Upper lobe of left lung (tissue), 4 donors: ENCODE measurements at regions not wholly inside any gene's neighbourhood (a gene's known extent, or its start where the extent isn't known, plus 50 kb on each side); places are given as distances from the start of the nearest gene placed in this dataset.

ENCODE experiments used
- POLR2A ChIP-seq, 4 donors: fragments of 450-650 bp; IDR thresholded peaks; one replicate each; pipeline ENCODE4 v1.5.1; 2016 to 2017; ENCODE audit warnings: antibody characterized with exemption in 4 of 4, mild to moderate bottlenecking in 2 of 4
- TF ChIP-seq, protein P1 (sequence below), 6 experiments: fragments of 450-650 bp in 4 of 6; fragments of 200-600 bp in 2 of 6; sonication (generic) in 2 of 6; IDR thresholded peaks; one replicate each; pipeline ENCODE4 v1.5.1; 2016 to 2019; ENCODE audit warnings: antibody characterized with exemption in 6 of 6

DNA sequence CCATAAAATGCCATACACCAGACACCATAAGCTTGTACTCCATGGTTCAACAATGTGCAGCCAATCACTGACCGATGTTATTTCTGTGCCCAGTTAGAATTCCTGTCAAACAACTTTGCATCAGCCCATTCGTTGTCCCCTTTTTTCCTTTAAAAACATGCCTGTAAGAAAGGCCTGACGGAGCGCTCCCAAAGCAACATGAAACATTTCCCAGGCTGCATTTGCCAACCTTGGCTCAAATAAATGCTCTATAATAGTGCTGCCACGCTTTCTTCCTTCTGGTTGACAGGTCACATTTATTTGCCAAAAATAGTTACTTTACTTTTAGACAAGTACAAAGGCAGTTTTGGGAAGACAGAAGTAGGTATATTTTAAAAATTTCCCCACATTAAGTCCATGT is 735.6 kb upstream of the PTPRD start:
- TF ChIP-seq, protein P1, sequence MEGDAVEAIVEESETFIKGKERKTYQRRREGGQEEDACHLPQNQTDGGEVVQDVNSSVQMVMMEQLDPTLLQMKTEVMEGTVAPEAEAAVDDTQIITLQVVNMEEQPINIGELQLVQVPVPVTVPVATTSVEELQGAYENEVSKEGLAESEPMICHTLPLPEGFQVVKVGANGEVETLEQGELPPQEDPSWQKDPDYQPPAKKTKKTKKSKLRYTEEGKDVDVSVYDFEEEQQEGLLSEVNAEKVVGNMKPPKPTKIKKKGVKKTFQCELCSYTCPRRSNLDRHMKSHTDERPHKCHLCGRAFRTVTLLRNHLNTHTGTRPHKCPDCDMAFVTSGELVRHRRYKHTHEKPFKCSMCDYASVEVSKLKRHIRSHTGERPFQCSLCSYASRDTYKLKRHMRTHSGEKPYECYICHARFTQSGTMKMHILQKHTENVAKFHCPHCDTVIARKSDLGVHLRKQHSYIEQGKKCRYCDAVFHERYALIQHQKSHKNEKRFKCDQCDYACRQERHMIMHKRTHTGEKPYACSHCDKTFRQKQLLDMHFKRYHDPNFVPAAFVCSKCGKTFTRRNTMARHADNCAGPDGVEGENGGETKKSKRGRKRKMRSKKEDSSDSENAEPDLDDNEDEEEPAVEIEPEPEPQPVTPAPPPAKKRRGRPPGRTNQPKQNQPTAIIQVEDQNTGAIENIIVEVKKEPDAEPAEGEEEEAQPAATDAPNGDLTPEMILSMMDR (IDR thresholded peaks at IDR 0.05), result no peak
- no peak for TF ChIP-seq POLR2A (IDR thresholded peaks at IDR 0.05)
